Neural progenitor cell (in vitro differentiated cells): ENCODE measurements at regions not wholly inside any gene's neighbourhood (a gene's known extent, or its start where the extent isn't known, plus 50 kb on each side); places are given as distances from the start of the nearest gene placed in this dataset.

ENCODE experiments used
- DNase-seq: peaks from one replicate; pipeline ENCODE4 v3.0.0-alpha.2; 2016; ENCODE audit warnings: low spot score
- H2AFZ ChIP-seq: fragments of 200-600 bp; sonication (generic); replicated peaks from 2 replicates; pipeline ENCODE4 v1.6.1; 2016; ENCODE audit warnings: antibody characterized with exemption
- H3F3A ChIP-seq: fragments of 200-600 bp; sonication (generic); 2 replicates; pipeline ENCODE4 v1.6.1; 2016; ENCODE audit warnings: antibody characterized with exemption, low read depth
- H3K27ac ChIP-seq: fragments of 200-600 bp; sonication (generic); 2 replicates; pipeline ENCODE4 v1.5.1; 2016; ENCODE audit warnings: mild to moderate bottlenecking
- H3K27me3 ChIP-seq: fragments of 200-600 bp; sonication (generic); 2 replicates; pipeline ENCODE4 v1.6.1; 2016; ENCODE audit warnings: mild to moderate bottlenecking, moderate library complexity
- H3K36me3 ChIP-seq: fragments of 200-600 bp; sonication (generic); 2 replicates; pipeline ENCODE4 v1.5.1; 2016
- H3K4me1 ChIP-seq: fragments of 200-600 bp; sonication (generic); 2 replicates; pipeline ENCODE4 v1.6.1; 2016; ENCODE audit warnings: mixed run types
- H3K4me2 ChIP-seq: fragments of 200-600 bp; sonication (generic); 2 replicates; pipeline ENCODE4 v1.6.1; 2016
- H3K4me3 ChIP-seq: fragments of 200-600 bp; sonication (generic); 2 replicates; pipeline ENCODE4 v1.5.1; 2016
- H3K79me2 ChIP-seq: fragments of 200-600 bp; sonication (generic); 2 replicates; pipeline ENCODE4 v1.6.1; 2016; ENCODE audit warnings: low read depth
- H3K9ac ChIP-seq: fragments of 200-600 bp; sonication (generic); 2 replicates; pipeline ENCODE4 v1.6.1; 2016
- H3K9me3 ChIP-seq: fragments of 200-600 bp; sonication (generic); 2 replicates; pipeline ENCODE4 v1.5.1; 2016; ENCODE audit warnings: low read depth
- H4K20me1 ChIP-seq: fragments of 200-600 bp; sonication (generic); 2 replicates; pipeline ENCODE4 v1.6.1; 2016; ENCODE audit warnings: low read depth
- H3K27ac Mint-ChIP-seq: 3 replicates; pipeline ENCODE4 v1.8.0; 2021; ENCODE audit warnings: mixed read lengths
- H3K27me3 Mint-ChIP-seq: 2 replicates; pipeline ENCODE4 v1.8.0; 2022; ENCODE audit warnings: low read depth, mild to moderate bottlenecking, inconsistent platforms, moderate library complexity, mixed read lengths; ENCODE audit not compliant: insufficient read depth
- H3K36me3 Mint-ChIP-seq: 3 replicates; pipeline ENCODE4 v1.8.0; 2021; ENCODE audit warnings: mixed read lengths
- H3K4me1 Mint-ChIP-seq: 3 replicates; pipeline ENCODE4 v1.8.0; 2021; ENCODE audit warnings: mixed read lengths
- H3K4me3 Mint-ChIP-seq: 3 replicates; pipeline ENCODE4 v1.8.0; 2021; ENCODE audit warnings: mild to moderate bottlenecking, moderate library complexity, mixed read lengths
- H3K9me3 Mint-ChIP-seq: 3 replicates; pipeline ENCODE4 v1.8.0; 2020; ENCODE audit warnings: mixed read lengths
- CTCF ChIP-seq: fragments of 200-600 bp; sonication (generic); IDR thresholded peaks from 2 replicates; pipeline ENCODE4 v1.5.1; 2017; ENCODE audit warnings: antibody characterized with exemption, mild to moderate bottlenecking
- EZH2 ChIP-seq: fragments of 200-600 bp; sonication (generic); IDR thresholded peaks from 2 replicates; pipeline ENCODE4 v1.6.1; 2017; ENCODE audit warnings: antibody characterized with exemption, mild to moderate bottlenecking, moderate library complexity
- EZH2phosphoT487 ChIP-seq: fragments of 200-600 bp; sonication (generic); IDR thresholded peaks from 2 replicates; pipeline ENCODE4 v1.6.1; 2017; ENCODE audit warnings: antibody characterized with exemption

DNA sequence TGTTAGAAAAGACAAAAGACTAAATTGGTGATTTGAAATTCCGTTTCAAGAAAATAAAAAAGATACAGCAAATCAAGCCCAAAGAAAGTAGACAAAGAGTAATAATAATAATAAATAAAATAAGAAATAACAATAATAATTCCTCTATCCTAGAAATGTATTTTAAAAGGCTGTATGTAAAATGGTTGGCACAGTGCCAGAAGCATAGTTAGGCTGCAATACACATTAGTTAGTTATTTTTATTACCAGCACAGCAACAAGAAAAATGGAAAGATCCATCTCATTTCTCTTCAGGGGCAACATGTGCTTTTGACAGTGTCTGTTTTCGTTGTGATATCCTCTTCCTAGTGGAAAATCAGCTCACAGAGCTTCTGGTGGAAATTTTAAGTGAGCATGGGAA is 174.1 kb upstream of the TMTC1 start:
- no peaks in the 10 kb centered on the region for H3K27me3 ChIP-seq
- H3K4me3 ChIP-seq, result no peak overlapping the region
- no peak overlapping the region for H3K27ac ChIP-seq
- Mint-ChIP-seq H3K4me3 (no peak overlapping the region), H3K36me3 (no peaks in the 10 kb centered on the region), H3K27ac (no peak overlapping the region), H3K27me3 (no peaks in the 10 kb centered on the region), H3K4me1 (peaks cover 16% of the 10 kb centered on the region), H3K9me3 (no peaks in the 10 kb centered on the region)
- H3K36me3 ChIP-seq, result no peaks in the 10 kb centered on the region
- no peaks in the 10 kb centered on the region for H3K79me2 ChIP-seq
- no peak overlapping the region for H3K9ac ChIP-seq
- H2AFZ ChIP-seq, result no peak overlapping the region
- H3F3A ChIP-seq, result no peaks in the 10 kb centered on the region
- H3K4me1 ChIP-seq, result no peaks in the 10 kb centered on the region
- no peak for DNase-seq
- H4K20me1 ChIP-seq, result no peaks in the 10 kb centered on the region
- TF ChIP-seq CTCF, result no peak
- no peak for TF ChIP-seq EZH2phosphoT487
- TF ChIP-seq EZH2, result no peak
- no peak overlapping the region for H3K4me2 ChIP-seq
- no peaks in the 10 kb centered on the region for H3K9me3 ChIP-seq

- Histone ChIP-seq H3K9ac (no peak overlapping the region), H2AFZ (no peak overlapping the region), H3F3A (no peaks in the 10 kb centered on the region), H3K9me3 (no peaks in the 10 kb centered on the region), H3K4me3 (no peak overlapping the region), H3K4me2 (no peak overlapping the region), H3K4me1 (no peaks in the 10 kb centered on the region), H3K27ac (no peak overlapping the region), H4K20me1 (no peaks in the 10 kb centered on the region), H3K36me3 (no peaks in the 10 kb centered on the region), H3K79me2 (no peaks in the 10 kb centered on the region), H3K27me3 (no peaks in the 10 kb centered on the region)
- no peak for TF ChIP-seq CTCF
- no peak for TF ChIP-seq EZH2
- no peak for TF ChIP-seq EZH2phosphoT487
- peaks cover 2% of the 10 kb centered on the region for H3K27me3 Mint-ChIP-seq
- peaks cover 3% of the 10 kb centered on the region for H3K9me3 Mint-ChIP-seq
- no peaks in the 10 kb centered on the region for H3K36me3 Mint-ChIP-seq
- H3K4me1 Mint-ChIP-seq, result no peaks in the 10 kb centered on the region
- no peak overlapping the region for H3K27ac Mint-ChIP-seq
- DNase-seq, result no peak
- H3K4me3 Mint-ChIP-seq, result no peak overlapping the region
Measured at GRCh38 chr12:29945904-29946303, 162.2 kb upstream of the TMTC1 start.

DNA sequence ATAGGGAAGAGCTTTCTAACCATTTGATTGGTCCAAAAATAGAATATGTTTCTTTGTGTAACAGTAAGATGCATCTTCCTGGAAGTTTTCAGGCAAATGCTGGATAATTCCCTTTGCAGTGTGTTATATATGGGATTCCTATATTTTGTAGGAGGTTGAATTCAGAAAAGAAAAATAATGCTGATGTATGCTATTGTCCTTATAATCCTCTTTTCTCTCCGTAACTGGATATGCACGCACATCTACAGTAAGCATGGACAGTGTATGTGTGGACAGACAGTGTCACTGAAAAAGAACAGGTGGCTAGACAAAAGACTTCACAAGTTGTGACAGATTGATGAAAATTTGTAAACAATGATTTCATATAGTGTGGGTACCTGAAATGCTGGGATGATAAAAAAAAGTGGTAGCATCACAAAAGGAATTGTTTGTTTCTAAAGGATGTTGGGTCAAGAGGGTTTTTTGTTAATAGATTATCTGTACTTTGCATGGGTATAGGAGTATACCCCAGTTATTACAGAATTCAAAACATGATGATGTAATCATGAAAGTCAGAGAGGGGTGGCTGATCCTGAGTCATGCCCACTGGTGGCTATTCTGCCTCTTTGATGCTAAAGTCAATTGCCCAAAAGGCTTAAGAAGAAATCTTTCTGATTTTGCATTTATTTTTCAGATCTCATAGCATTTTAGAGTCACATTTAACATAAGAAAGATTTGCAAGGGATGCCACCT is 160.7 kb upstream of the TMTC1 start:
- Histone ChIP-seq H3K9ac (no peak overlapping the region), H3K79me2 (no peaks in the 10 kb centered on the region), H3K4me1 (no peaks in the 10 kb centered on the region), H3K36me3 (no peaks in the 10 kb centered on the region), H2AFZ (no peak overlapping the region), H3K27me3 (no peaks in the 10 kb centered on the region), H3K4me2 (no peak overlapping the region), H3K27ac (no peak overlapping the region), H3F3A (no peaks in the 10 kb centered on the region), H4K20me1 (no peaks in the 10 kb centered on the region), H3K4me3 (no peak overlapping the region), H3K9me3 (no peaks in the 10 kb centered on the region)
- H3K27me3 Mint-ChIP-seq, result peaks cover 2% of the 10 kb centered on the region
- no peak for TF ChIP-seq EZH2phosphoT487
- no peak for TF ChIP-seq EZH2
- TF ChIP-seq CTCF, result no peak
- no peak for DNase-seq
- peaks cover 2% of the 10 kb centered on the region for H3K9me3 Mint-ChIP-seq
- no peak overlapping the region for H3K4me3 Mint-ChIP-seq
- H3K4me1 Mint-ChIP-seq, result no peaks in the 10 kb centered on the region
- H3K27ac Mint-ChIP-seq, result no peak overlapping the region
- H3K36me3 Mint-ChIP-seq, result no peaks in the 10 kb centered on the region
